Superior temporal gyrus (tissue), 1 donor: ENCODE measurements at regions not wholly inside any gene's neighbourhood (a gene's known extent, or its start where the extent isn't known, plus 50 kb on each side); places are given as distances from the start of the nearest gene placed in this dataset.
"Not testable (repeated sequence)": the region's sequence is repeated elsewhere in the genome, so short reads cannot be mapped to it uniquely, and the experiment has no call there.

ENCODE experiments used
- DNase-seq: peaks from one replicate; pipeline ENCODE4 v3.0.0-alpha.2; 2016; ENCODE audit errors: extremely low spot score

DNA sequence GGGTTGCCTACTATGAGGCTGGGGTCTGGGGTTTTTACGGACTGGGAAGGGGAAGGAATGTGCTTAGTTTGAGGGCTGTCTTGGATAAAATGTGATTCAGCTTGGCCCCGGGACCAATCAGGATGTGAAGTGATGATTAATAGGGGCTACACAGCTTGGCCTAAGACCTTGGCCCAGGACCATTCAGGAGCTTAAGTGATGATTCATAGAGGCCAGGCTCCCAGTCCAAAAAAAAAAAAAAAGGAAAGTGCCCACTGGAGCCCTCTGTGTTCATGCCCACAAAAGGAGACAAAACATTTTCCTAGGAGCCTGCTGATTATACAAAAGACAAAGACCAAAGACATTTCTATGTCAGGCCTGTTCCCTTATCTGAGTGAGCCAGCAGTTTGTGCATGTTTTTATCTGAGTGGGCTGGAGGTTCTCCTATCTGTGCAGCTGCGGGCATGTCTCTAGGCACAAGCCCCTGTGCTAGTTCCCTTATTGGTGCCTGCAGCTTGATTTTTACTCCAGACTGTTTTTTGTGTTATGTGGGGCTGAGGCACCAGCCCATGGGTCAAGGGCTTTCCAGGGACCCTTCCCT is 898.2 kb upstream of the GOT2 start:
- no peak for DNase-seq

DNA sequence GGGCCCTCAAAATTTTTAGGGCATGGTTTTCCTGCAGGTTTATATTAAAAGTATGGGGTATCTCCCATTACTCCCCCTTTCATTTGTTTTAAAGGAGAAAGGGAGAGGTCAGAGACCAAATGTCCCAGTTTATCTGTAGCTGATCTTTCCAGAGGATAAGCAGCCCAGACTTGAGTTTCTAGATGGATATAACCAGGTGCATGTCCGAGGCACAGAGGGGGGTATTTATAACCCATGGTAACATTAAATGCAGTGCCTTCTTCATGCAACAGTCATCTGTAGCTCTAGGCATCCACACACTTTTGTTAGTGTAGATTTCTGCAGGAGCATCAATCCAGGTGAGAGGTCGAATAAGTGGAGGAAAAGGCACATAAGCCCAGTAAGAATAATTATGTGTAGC is 890.3 kb upstream of the GOT2 start:
- not testable (repeated sequence) for DNase-seq

DNA sequence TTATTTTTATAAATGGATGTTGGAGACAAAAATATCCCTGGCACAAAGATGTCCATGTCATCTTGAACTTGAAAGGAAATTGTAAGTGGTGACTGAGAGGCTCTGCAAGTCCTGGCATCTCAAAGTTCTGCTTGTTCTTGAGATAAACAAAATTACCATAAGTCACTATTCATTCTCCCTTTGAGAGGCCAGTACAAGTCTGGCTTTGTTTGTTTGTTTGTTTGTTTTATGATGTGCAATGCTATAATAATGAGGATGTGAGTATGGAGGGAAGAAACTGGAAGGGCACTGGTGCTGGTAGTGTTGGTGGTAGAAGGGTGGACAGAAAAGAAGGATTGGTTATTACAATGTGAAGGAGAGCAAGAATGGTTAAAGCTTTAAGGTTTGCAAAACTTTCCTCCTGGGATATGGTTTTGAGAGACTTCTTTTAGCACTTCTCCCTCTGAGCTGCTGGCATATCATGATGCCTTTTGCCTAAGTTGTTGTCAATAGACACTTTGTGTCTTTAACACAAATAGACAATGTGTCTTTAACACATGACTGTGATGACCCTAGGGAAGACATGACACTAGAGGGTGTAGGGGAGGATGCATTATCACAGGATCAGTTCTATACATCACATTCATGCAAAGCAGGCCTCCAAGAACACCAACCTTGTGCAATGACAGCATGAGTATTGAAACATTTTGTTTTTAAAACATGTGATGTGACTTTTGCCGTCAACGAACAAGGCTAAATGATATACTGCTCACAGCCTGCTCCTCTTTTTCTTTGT is 880.5 kb upstream of the GOT2 start:
- DNase-seq, result no peak

DNA sequence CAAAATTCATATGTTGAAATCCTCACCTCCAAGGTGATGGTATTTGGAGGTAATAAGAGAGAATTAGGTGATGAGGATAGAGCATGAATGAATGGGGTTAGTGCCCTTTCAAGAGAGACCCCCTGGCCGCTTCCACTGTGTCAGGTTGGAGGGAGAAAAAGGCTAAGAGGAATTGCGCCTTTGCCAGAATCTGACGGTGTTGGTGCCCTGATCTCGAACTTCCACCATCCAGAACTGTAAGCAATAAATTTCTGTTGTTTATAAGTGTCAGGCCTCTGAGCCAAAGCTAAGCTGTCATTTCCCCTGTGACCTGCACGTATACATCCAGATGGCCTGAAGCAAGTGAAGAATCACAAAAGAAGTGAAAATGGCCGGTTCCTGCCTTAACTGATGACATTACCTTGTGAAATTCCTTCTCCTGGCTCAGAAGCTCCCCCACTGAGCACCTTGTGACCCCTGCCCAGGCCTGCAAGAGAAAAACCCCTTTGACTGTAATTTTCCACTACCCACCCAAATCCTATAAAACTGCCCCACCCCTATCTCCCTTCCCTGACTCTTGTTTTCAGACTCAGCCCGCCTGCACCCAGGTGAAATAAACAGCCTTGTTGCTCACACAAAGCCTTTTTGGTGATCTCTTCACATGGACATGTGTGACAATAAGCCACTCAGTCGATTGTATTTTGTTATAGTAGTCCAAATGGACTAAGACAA is 878.9 kb upstream of the GOT2 start:
- DNase-seq, result not testable (repeated sequence)

DNA sequence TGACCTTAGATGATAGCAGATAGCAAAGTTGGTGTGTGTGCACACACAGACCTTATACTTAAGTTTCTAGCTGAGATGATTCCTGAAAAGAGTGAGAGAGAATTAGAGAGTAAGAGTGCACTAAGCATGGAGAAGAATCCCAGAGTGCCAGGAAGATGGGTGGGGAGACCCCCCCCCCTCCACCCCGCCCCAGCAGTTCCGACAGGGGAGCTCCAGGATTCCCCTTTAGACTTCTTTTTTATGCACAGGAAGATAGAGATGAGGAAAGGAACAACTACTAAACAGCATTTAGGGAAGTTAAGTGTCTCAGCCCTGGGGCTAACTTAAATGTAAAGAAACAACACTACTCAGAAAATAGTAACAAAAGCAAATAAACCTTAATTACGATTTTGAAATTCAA is 878.0 kb upstream of the GOT2 start:
- no peak for DNase-seq

DNA sequence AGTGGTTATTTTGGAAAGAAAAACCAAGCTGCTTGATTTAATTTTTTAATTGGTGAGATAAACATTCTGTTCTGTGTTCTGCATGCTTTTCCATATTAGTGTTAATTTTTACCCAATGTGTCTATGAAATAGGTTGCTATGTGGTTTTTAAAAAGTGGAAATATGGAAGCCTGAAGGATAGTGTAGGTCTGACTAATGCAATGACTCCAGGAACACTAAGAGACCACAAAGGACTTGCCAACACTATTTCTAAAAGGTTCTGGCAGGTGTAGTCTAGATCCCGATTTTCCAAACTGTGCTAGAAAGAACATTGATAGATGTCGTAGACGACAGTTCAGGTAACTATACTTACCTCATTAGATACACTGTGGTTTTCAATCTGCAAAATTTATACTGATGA is 877.4 kb upstream of the GOT2 start:
- DNase-seq, result no peak

DNA sequence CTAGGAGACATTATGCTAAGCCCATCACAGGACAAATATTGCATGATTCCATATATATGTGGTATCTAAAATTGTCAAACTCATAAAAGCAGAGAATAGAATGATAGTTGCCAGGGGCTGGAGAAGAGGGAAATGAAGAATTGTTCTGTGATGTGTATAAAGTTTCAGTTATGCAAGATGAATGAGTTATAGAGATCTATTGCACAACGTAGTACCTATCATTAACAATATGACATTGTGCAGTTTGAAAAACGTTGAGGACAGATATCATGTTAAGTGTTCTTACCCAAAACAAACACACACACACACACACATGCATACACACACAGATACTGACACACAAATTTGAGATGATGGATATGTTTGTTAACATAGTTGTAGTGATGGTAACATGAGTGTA is 871.6 kb upstream of the GOT2 start:
- no peak for DNase-seq

DNA sequence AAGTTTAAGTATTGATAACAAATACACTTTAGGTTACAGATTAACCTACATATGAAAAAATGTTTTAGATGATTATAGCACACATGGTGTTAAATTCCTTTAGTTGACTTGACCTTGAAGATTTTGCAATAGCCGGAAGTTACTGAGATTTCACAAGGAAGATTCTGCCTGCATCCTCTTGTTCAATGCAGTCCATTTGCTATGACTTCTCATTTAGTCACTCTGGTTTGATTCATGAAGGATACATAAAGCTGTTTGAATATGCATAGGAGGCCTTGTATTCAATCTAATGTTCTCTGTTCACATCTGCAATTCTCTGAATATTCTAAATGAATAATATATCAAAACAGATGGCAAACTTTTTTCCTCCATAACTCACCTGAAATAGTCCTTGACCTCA is 870.2 kb upstream of the GOT2 start:
- no peak for DNase-seq

DNA sequence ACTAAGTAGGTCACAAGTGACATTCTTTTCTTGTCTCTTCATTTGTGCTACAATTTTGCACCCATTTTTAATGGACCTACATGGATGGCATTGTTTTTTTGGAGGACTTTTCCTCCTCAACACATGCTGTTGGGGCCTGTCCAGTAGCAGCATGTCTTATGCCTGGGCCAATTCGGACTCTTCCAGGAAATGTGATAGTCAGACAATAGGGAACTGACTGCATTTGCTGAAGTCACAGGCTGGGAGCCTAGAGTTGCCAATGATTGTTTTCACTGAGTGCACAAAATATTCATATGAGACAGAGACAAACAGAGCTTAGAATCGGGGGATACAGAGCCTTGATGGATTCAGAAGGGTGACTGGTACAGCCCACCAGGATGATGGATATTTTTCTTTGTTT is 867.3 kb upstream of the GOT2 start:
- peak; percentile 86 for DNase-seq

DNA sequence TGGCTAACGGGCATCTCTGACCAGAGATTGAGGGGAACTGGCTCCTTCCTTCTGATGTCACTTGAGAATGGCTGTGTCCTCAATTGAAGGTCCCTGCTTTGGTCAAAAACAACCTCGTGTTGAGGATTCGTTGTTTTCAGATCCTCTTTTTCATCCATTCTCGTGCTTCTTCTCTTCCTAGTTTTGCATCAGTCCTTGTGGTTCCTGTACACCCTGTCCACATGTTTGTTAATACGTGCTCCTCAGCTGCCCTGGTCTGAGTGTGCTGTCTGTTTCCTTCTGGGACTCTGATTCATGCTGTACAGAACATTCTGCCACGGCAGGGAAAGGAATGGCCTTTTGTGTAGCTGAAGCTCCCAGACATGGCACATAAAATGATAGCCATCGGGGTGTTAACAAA is 863.2 kb upstream of the GOT2 start:
- DNase-seq, result no peak

DNA sequence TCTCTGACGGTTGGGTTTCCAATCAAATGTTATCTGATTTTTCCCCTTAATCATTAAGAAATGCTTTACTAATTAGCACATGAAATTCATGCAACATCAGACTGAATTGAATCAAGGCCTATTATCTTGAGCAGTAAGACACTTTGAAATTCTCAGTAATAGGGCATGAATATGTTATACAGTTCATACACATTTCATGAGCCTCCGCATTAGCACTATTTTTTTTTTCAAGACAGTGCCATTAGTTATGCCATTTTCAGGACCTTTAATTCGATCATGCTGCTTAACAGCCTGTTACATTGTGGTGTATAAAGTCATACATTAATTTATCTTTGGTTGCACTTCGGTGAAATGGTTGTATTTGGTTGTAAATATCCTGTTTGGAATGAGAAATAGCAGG is 862.6 kb upstream of the GOT2 start:
- no peak for DNase-seq

DNA sequence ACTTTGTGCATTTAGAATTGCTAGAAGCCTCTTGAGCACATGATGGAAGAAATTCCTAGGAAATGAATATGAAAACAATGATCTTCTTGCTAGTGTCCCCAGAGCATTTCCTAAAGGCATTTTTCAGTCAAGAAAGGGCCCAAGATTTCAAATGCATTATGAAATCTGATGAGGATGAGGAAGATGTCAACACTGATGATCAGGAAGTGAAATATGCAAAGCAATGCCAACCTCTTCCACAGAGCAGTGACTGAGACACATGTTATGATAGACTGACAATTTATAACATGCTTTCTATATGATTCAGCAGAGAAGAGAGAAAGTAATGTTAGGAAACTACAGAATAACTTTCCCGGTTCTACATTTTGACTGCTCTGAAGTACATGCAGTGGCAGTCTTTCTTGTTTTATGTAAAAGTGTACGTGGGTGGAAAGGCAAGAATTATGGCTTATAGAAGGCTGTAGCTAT is 859.1 kb upstream of the GOT2 start:
- no peak for DNase-seq

DNA sequence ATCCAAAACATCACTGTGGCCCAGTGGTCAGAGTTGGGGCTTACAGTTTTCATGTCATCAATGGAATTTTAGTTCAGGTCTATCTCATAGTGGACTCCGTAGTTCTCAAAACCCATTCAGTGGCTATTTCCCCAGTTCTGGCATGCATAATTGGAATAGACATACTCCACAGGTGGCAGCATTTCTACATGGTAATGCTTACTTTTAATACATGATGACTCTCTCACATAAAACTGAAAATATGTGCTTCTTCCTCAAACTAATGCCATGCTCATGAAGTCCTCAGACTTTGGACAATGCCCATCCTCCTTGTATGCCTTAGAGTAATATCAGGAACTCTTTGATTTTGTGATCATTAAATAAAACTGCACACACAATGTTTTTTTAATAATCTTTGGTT is 857.4 kb upstream of the GOT2 start:
- DNase-seq, result no peak

DNA sequence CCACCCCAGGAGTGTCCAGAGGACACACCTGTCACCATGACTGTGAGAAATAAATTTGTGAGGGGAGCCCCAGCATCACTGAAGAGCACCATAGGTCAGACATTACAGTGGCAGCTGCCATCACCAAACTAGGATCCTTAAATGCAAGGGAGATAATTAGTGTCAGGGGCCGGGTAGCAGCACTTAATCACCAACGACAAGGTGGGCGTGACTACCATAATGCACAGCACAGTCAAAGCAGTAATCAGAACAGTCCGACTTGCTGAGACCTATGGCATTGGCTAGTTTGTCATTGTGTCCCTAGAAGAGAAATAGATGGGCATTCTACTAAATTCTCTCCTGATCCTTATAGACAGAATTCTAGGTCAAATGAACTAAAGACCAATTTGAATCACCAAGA is 856.7 kb upstream of the GOT2 start:
- no peak for DNase-seq

DNA sequence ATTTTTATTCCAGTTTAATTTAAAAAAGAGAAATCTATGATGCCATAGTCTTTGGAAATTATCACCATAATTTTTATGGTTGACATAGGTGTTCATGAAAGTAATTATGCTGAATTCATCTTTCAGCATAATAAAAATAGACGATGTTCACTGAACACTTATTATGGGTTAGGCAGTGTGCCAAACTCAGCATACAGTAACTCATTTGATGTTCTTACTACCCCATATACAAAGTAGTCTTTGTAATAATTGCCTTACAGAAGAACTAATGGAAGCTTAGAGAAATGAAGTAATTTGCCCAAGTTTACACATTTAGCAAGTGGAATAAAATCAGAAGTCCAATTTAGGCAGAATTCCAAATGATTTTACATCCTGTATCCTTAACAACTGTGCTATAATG is 852.2 kb upstream of the GOT2 start:
- DNase-seq, result no peak

DNA sequence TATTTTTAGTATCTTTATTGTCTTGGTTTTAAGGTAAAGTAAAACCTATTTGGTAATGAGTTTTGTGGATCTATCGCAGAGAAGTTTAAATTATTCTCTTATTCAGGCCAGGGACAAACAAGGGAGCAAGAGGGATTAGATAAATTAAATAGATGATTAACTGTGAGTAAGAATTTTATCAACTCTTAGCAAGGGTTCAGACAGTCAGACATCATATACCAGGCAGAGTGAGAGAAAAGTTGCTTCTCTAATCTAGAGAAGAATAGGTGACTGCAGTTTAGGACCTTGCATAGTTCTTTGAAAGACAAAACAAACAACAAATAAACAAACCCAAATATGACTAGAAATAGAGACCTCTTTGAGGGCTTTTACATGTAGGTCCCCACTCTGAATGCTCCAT is 840.2 kb upstream of the GOT2 start:
- no peak for DNase-seq

DNA sequence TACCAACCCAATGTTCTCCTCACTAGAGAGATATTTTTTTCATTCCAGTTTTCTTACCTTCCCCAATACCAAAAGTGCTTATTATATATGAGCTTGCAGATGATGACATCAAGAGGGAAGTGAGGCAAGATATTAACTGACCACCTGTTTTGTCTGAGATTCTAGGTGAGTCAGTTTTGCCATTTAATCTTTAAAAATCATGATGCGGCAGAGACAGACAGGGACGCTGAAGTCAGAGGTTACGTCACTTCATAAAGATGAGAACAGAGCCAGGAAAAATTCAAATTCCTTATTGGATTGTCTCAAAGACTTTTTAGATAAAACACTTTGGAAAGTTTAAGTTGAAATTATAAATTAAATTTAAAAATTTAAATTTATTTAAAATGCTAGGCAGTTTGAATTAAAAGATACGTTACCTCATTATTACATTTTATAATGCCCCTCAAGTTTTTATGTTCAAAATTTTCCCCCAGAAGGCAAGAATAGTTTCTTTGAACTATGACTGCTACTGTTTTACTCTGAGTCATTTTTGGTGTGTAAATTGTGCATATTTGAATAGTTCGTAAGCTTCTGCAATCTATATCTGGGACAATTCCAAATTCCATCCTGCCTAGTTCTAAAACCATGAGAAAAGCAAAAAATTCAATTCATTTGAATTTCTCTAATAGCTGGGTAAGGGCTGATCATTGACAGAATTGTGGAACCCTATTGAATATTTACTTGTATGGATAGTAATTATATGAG is 839.6 kb upstream of the GOT2 start:
- DNase-seq, result no peak

DNA sequence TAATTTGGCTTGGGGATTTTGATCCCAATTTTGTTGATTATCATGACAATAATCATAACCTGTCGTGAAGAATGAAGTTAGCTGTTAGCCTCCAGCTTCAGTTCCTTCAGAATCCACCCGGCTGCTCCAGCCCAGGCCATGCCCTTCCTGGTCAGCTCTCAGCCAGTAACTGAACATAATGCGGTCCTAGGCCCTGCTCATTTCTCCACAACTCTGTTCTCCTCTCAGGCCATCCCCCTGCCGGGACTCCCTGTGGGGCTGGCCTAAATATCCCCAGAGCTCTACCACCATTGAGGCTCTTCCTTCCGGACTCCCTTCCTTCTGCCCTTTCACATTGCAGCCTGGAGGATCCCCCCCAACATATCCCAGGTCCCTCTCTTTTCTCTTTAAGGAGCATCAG is 833.4 kb upstream of the GOT2 start:
- no peak for DNase-seq

DNA sequence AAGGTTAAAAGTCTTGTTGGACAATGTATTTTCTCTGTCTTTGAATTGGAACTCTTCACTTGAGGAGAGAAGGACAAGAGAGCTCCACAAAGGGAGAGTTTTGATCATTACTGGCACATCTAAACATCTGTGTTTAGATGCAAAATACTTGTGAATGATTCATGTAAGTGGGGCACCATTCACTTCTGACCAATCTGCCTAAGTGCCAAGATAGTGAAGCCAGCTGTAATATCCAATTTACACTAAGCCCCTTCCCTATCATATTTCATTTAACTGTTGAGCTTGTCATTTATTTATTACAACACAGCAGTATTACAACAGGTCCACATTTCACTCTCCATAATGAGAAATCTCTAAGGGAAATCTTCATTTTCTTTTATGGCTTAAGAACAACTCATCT is 832.3 kb upstream of the GOT2 start:
- DNase-seq, result no peak

DNA sequence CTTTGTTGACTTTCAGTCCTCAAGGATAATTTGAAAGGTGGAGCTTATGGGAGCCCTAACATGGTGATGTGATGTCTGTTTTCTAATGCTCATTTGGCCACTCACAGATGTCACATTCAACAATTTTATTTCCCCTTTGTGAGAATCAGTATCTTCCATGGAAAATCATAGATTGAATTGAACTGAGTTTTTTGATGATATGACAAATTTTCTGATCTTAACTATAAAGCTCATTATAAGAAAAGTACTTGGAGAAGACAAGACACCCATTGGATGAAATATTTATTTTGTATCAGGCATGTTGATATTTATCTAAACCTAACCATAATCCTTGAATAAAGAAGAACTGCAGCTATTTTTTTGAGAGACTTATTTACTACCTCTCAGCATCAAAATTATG is 824.6 kb upstream of the GOT2 start:
- no peak for DNase-seq

DNA sequence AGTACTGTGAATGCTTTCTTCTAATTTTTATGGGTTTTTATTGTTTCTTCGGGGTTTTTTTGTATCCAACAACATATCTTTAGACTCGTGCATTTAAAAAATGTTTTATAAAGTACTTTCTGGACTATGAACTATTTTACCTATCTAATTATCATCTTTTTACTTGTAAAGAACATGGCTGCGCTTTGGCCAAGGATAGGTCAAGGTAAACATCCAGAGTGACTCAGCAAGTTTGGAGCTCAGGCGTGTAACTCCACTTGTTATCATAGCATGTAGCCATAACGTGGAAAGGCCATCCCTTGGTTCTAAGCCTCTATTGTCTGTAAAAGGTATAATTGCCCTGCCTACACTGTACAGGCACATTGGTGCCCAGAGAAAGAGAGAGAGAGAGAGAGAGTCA is 818.0 kb upstream of the GOT2 start:
- no peak for DNase-seq

DNA sequence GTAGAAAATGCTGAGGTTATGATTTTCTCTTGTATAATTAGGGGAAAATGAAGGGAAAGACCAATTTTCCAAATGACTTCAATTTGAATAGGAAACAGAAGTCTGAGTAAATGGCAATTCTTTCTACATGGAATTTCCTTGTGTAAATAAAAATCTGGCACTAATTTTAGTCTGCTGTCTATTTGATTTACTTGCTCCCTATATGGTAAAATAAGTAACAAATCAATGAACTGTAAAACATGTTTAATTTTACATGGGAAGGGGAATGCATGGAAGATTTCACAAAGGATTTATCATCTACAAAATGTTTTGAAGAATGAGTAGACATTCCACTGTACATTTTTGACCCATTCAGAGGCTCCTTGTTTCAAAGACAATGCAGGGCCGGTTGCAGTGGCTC is 811.6 kb upstream of the GOT2 start:
- no peak for DNase-seq
